Thyroid gland (tissue), 4 donors: ENCODE measurements at regions not wholly inside any gene's neighbourhood (a gene's known extent, or its start where the extent isn't known, plus 50 kb on each side); places are given as distances from the start of the nearest gene placed in this dataset.

Source experiments
- POLR2A ChIP-seq, 2 donors: fragments of 450-650 bp; IDR thresholded peaks; one replicate each; pipeline ENCODE4 v1.6.1; 2017; ENCODE audit warnings: antibody characterized with exemption in 2 of 2, mild to moderate bottlenecking in 2 of 2, moderate library complexity in 1 of 2
- TF ChIP-seq, protein P1 (sequence below), 6 experiments: fragments of 200-600 bp in 3 of 6; fragments of 450-650 bp in 3 of 6; sonication (generic) in 3 of 6; IDR thresholded peaks; one replicate each; pipeline ENCODE4 v1.5.1; 2016 to 2019; ENCODE audit warnings: antibody characterized with exemption in 6 of 6, mild to moderate bottlenecking in 2 of 6, inconsistent platforms in 1 of 6, moderate library complexity in 1 of 6

DNA sequence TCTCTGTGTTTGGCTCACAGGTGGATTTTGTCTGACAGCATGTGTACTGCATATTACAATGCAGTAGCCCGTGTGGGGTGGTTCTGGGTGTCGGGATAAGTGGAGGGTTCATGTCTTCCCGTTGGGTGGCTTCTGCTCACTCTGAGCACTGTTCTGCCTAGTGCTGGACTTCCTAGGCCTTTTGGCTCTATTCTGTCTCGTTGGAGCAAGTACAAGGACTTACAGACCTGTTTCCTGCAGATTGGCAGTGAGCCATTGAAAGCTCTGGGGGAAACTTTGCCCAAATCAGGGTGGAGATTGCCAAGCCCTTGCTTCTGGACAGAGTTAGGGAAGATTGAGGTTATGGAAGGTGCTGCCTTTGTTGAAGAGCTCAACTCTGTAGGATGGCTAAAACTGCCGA is 91.1 kb upstream of the SLC4A4 start:
- TF ChIP-seq, protein P1, sequence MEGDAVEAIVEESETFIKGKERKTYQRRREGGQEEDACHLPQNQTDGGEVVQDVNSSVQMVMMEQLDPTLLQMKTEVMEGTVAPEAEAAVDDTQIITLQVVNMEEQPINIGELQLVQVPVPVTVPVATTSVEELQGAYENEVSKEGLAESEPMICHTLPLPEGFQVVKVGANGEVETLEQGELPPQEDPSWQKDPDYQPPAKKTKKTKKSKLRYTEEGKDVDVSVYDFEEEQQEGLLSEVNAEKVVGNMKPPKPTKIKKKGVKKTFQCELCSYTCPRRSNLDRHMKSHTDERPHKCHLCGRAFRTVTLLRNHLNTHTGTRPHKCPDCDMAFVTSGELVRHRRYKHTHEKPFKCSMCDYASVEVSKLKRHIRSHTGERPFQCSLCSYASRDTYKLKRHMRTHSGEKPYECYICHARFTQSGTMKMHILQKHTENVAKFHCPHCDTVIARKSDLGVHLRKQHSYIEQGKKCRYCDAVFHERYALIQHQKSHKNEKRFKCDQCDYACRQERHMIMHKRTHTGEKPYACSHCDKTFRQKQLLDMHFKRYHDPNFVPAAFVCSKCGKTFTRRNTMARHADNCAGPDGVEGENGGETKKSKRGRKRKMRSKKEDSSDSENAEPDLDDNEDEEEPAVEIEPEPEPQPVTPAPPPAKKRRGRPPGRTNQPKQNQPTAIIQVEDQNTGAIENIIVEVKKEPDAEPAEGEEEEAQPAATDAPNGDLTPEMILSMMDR (IDR thresholded peaks at IDR 0.05): no peak
- TF ChIP-seq POLR2A (IDR thresholded peaks at IDR 0.05): no peak
